ENCODE measurements at regions not wholly inside any gene's neighbourhood (a gene's known extent, or its start where the extent isn't known, plus 50 kb on each side); places are given as distances from the start of the nearest gene placed in this dataset.

- DNase-seq (ENCODE audit: low read depth), result no peak
- no peak overlapping the region for H3K4me3 ChIP-seq (ENCODE audit: control insufficient read depth, low read depth, low read length)
- TF ChIP-seq CTCF (conservative IDR thresholded peaks at IDR 0.05; ENCODE audit: control insufficient read depth, insufficient read depth, low read depth, low read length), result no peak
These were observed 205.2 kb downstream of the ERMARD start for GRCh38 chr6:169956580-169956979.

- no peak for DNase-seq (ENCODE audit: low read depth)
- no peak for TF ChIP-seq CTCF (conservative IDR thresholded peaks at IDR 0.05; ENCODE audit: control insufficient read depth, insufficient read depth, low read depth, low read length)
- no peak overlapping the region for H3K4me3 ChIP-seq (ENCODE audit: control insufficient read depth, low read depth, low read length)
These were observed 204.5 kb downstream of the ERMARD start for GRCh38 chr6:169955731-169956437.

- no peak for DNase-seq (ENCODE audit: low read depth)
- no peak for TF ChIP-seq CTCF (conservative IDR thresholded peaks at IDR 0.05; ENCODE audit: control insufficient read depth, insufficient read depth, low read depth, low read length)
- H3K4me3 ChIP-seq (ENCODE audit: control insufficient read depth, low read depth, low read length), result no peak overlapping the region
These were observed 203.6 kb downstream of the ERMARD start for GRCh38 chr6:169954977-169955376.

GRCh38 chr6:169953686-169954085 is 202.3 kb downstream of the ERMARD start:
- no peak for DNase-seq (ENCODE audit: low read depth)
- no peak overlapping the region for H3K4me3 ChIP-seq (ENCODE audit: control insufficient read depth, low read depth, low read length)
- TF ChIP-seq CTCF (conservative IDR thresholded peaks at IDR 0.05; ENCODE audit: control insufficient read depth, insufficient read depth, low read depth, low read length), result no peak

- peak; percentile 2 for DNase-seq (ENCODE audit: low read depth)
- TF ChIP-seq CTCF (conservative IDR thresholded peaks at IDR 0.05; ENCODE audit: control insufficient read depth, insufficient read depth, low read depth, low read length), result no peak
- H3K4me3 ChIP-seq (ENCODE audit: control insufficient read depth, low read depth, low read length), result no peak overlapping the region
These were observed 199.1 kb downstream of the ERMARD start for GRCh38 chr6:169950558-169950957.

GRCh38 chr6:169949511-169950097 is 198.2 kb downstream of the ERMARD start:
- no peak overlapping the region for H3K4me3 ChIP-seq (ENCODE audit: control insufficient read depth, low read depth, low read length)
- TF ChIP-seq CTCF (conservative IDR thresholded peaks at IDR 0.05; ENCODE audit: control insufficient read depth, insufficient read depth, low read depth, low read length), result no peak
- DNase-seq (ENCODE audit: low read depth), result no peak

Data from fibroblast of mammary gland (primary cell).